ENCODE measurements at regions not wholly inside any gene's neighbourhood (a gene's known extent, or its start where the extent isn't known, plus 50 kb on each side); places are given as distances from the start of the nearest gene placed in this dataset.

- no peak for TF ChIP-seq CTCF (IDR thresholded peaks at IDR 0.05; ENCODE audit: poor library complexity, severe bottlenecking)
- TF ChIP-seq EZH2 (IDR thresholded peaks at IDR 0.05; ENCODE audit: borderline replicate concordance, insufficient read depth, low read length, poor library complexity, severe bottlenecking): no peak
- no peak for TF ChIP-seq POLR2AphosphoS5 (IDR thresholded peaks at IDR 0.05)
Measured at GRCh38 chr10:129131457-129132132, 335.4 kb upstream of the MGMT start.
